GM10266 (cell line): ENCODE measurements at regions not wholly inside any gene's neighbourhood (a gene's known extent, or its start where the extent isn't known, plus 50 kb on each side); places are given as distances from the start of the nearest gene placed in this dataset.

Experiments used
- DNase-seq: peaks from one replicate; pipeline ENCODE4 v3.0.0; 2012; ENCODE audit errors: extremely low spot score
- TF ChIP-seq, protein P1 (sequence below): IDR thresholded peaks from 2 replicates; pipeline ENCODE4 v1.5.1; 2012; ENCODE audit warnings: mild to moderate bottlenecking, low read depth; ENCODE audit not compliant: control insufficient read depth, insufficient read depth; ENCODE audit errors: missing control alignments

DNA sequence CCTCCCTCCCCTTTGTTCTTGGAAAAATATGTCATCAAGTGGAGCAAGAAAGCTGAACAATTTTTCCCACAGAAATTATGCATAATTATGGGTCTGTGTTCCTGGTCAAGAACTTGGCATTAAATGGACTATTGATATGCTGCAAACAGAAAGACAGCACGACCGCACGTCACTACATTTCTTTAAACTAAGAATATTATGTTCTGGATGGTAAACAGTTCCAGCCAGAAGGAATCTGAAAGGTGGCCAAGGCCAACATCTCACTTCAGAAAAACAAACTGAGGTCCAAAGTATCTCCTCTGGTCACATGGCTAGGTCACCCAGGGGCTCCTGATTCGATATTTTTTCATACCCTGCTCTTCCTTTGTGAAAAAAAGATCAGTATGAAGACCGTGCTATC is 173.3 kb upstream of the GAS1 start:
- DNase-seq: no peak
- TF ChIP-seq, protein P1, sequence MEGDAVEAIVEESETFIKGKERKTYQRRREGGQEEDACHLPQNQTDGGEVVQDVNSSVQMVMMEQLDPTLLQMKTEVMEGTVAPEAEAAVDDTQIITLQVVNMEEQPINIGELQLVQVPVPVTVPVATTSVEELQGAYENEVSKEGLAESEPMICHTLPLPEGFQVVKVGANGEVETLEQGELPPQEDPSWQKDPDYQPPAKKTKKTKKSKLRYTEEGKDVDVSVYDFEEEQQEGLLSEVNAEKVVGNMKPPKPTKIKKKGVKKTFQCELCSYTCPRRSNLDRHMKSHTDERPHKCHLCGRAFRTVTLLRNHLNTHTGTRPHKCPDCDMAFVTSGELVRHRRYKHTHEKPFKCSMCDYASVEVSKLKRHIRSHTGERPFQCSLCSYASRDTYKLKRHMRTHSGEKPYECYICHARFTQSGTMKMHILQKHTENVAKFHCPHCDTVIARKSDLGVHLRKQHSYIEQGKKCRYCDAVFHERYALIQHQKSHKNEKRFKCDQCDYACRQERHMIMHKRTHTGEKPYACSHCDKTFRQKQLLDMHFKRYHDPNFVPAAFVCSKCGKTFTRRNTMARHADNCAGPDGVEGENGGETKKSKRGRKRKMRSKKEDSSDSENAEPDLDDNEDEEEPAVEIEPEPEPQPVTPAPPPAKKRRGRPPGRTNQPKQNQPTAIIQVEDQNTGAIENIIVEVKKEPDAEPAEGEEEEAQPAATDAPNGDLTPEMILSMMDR: no peak

DNA sequence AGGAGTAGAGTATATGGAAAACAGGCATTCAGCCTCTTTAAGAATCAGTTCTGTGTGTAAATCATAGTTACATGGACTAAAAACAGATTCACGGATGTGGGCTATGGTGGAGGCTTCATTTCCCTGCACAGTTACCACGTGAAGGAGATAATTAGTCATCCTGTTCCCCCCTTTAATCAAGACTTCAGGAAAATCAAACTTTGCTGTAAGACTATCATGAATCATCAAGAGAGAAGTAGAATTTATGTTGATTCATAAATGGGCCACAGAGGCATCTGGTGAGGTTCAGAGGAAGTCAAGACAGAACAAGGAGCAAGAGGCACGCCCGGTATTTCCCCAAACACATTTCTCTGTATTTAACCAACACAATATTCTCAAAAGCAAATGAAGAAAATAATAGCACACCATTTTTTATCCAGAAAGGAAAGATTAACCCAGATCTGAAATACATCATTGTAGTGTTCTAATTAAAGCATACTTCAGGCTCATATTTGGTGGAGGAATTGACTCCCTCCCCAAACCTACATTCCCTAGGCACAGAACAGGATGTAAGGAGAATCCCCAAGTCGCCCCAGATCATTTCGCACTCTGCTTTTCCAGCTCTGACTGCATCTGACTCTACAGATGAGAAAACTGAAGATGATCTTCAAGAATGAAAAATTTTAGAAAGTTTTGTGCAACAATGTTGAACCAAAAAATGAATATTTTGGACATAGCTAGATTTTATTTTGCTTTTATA is 175.8 kb upstream of the GAS1 start:
- DNase-seq: no peak
- TF ChIP-seq, protein P1: no peak

DNA sequence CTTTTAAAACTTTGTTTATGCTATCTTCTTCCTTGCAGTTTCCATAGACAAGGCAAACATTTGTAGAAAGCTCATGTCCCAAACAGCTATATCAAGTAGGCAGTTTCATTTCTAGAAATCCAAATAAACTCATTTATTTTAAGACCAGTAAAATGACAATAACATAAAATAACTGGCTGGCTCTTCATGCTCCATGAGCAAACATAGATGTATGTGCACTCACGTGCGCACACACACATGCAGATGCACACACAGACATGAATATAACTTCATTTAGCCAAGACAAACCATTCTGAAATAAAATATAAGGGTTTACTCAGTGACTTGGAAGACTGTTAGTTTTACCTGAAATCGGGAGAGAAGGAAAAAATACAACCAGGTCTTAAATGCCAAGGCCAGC is 176.5 kb upstream of the GAS1 start:
- DNase-seq: no peak
- TF ChIP-seq, protein P1: no peak

DNA sequence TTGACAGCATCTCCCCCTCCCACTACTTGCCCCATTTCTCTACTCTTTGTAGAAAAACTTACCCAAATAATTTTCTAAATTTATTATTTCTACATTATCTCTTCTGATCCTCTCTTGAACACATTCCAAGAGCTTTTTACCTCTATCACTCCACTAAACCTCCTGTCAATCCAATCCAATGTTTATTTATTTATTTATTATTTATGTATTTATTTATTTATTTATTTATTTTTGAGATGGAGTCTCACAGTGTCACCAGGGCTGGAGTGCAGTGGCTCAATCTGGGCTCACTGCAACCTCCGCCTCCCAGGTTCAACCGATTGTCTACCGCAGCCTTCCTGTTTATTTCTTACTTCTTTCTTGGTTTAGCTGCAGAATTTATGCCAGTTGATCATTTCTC is 178.5 kb upstream of the GAS1 start:
- DNase-seq: no peak
- TF ChIP-seq, protein P1: no peak

DNA sequence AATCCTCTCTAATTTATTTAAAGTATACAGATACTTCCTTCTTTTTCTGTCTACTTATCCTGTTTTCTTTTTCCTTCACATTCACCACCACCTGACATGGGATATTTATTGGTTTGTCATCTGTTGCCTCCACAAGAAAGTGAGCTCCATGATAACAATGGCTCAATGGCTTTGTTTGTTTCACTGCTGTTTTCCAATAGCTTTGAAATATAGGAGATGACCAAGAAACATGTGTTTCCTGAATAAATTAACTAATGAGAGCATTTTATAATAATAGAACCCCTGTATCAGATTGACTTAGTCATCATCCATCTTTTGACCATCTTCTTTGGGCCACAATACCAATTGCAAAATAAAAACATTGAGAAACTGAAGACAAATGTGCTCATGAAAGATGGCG is 180.2 kb upstream of the GAS1 start:
- TF ChIP-seq, protein P1: no peak
- no peak for DNase-seq

DNA sequence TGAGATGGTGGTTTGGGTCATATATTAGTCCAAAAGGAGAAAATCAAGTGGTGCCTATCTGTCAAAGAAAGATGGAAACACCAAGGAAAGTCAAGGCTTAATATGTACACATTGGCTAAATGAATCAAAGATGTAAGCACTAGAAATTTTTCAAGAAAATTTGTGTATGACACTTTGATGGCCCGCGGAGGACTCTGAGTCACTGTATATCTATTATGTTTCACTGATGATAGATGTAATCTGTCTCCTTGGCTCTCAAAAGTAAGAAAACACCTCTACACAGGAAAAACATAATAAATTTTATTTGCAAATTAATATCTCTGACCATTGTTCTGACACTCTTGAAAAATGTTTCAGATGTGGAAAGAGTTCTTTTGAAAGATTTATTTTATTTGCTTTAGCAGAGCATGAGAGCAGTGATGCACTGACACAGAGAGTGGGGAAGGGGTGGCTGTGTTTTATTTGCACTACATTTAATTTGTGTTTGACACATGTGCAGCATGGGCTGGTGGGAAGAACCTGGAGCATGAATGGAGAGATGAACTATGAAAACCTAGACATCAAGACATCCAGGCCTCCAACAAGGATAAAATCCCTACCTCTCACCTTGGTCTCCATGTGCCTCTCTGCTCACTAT is 180.8 kb upstream of the GAS1 start:
- TF ChIP-seq, protein P1: no peak
- DNase-seq: no peak

DNA sequence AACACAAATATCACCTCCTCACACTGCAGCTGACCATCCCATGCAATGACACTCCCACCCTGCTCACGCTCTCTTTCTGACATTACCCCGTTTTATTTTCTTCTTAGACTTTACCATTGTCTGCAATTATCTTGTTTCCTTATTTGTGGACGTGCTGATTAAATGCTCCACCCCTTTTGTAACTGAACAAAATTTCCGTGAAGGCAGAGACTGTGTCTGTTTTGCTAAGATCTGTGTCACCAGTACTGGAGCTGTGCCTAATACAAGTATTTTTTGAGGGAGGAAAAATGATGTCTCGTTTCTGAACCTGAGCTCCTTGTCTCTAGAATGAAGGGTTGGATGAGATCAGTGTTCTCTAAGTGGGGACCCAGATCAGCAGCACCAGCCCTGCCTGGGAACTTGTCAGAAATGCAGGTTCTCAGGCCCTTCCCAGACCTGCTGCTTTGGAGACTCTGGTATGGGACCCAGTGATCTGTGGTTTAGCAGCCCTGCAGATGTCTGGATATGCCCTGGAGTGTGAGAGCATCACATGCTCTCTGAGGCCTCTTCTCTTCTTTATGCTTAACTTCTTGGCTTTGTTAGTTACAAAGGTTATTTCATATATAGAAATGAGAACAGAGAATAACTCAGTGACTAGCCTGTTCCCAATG is 181.7 kb upstream of the GAS1 start:
- DNase-seq: no peak
- TF ChIP-seq, protein P1: no peak
